K562 (cell line): ENCODE measurements at regions not wholly inside any gene's neighbourhood (a gene's known extent, or its start where the extent isn't known, plus 50 kb on each side); places are given as distances from the start of the nearest gene placed in this dataset.

ENCODE experiments used
- ATAC-seq: fragments of 200-7000 bp; cut with Tn5 transposase; 3 replicates; pipeline ENCODE4 v1.9.1; 2020; ENCODE audit warnings: moderate library complexity
- BruUV-seq: library from RNA; stranded (reverse); fragments of 400-500 nt; replicated peaks from 2 replicates; lab custom pipeline; 2021; lab: Mats Ljungman, UMichigan
- CTCF ChIA-PET: fragments of 300-600 bp; formaldehyde crosslinking; extraction: SDS; loops from one replicate; lab custom pipeline; 2021; ENCODE audit warnings: low intra/inter-chr PET ratio; lab: Yijun Ruan, JAX
- POLR2A ChIA-PET: fragments of 300-600, 350-650 bp; sonication (Branson Sonifier 250); formaldehyde crosslinking; extraction: SDS; loops from one replicate; lab custom pipeline; 2021; ENCODE audit warnings: antibody characterized with exemption, inconsistent platforms; lab: Yijun Ruan, JAX
- DNase-seq, 4 experiments: peaks; one replicate each; pipeline versions ENCODE4 v3.0.0 to v3.0.0-alpha.2; 2011 to 2018; ENCODE audit warnings: low spot score in 3 of 4, mixed read lengths in 3 of 4; ENCODE audit errors: extremely low read depth in 1 of 4
- FAIRE-seq: peaks from 2 replicates; lab custom pipeline; 2011; peaks lifted over from hg19 to GRCh38; lab: Jason Lieb, UNC
- H2AFZ ChIP-seq: 2 replicates; pipeline ENCODE4 v1.6.0; 2011; ENCODE audit warnings: low read depth, low read length, control low read depth, inconsistent platforms
- H3K27ac ChIP-seq: fragments of 200-600 bp; 3 replicates; pipeline ENCODE4 v1.8.0; 2011; ENCODE audit warnings: low read depth, mild to moderate bottlenecking, control low read depth, inconsistent platforms, low read length, moderate library complexity, mixed read lengths; ENCODE audit errors: extremely low read depth
- H3K27me3 ChIP-seq, 2 experiments: fragments of 300-600 bp in 1 of 2; 2 replicates in 1 of 2; 3 replicates in 1 of 2; pipeline versions ENCODE4 v1.6.0 to v1.8.0; 2011; ENCODE audit warnings: inconsistent platforms in 2 of 2, low read length in 2 of 2, mild to moderate bottlenecking in 1 of 2, mixed read lengths in 1 of 2, moderate library complexity in 1 of 2; ENCODE audit not compliant: control insufficient read depth in 2 of 2, insufficient read depth in 2 of 2
- H3K36me3 ChIP-seq: fragments of 300-600 bp; 3 replicates; pipeline ENCODE4 v1.8.0; 2011; ENCODE audit warnings: mild to moderate bottlenecking, low read length, inconsistent platforms; ENCODE audit not compliant: control insufficient read depth, insufficient read depth
- H3K4me1 ChIP-seq, 2 experiments: fragments of 200-600 bp in 1 of 2; replicated peaks in 1 of 2; 2 replicates in 1 of 2; 3 replicates in 1 of 2; pipeline versions ENCODE4 v1.5.1 to v1.8.0; 2011; ENCODE audit warnings: inconsistent platforms in 2 of 2, low read length in 2 of 2, mild to moderate bottlenecking in 1 of 2, mixed read lengths in 1 of 2, moderate library complexity in 1 of 2; ENCODE audit not compliant: control insufficient read depth in 2 of 2, insufficient read depth in 2 of 2
- H3K4me2 ChIP-seq: 2 replicates; pipeline ENCODE4 v1.6.1; 2011; ENCODE audit warnings: low read length, control low read depth, inconsistent platforms, mixed read lengths; ENCODE audit not compliant: insufficient read depth
- H3K4me3 ChIP-seq: fragments of 200-600 bp; sonication (generic), shearing (Covaris generic); 2 replicates; pipeline ENCODE4 v1.5.1; 2016; ENCODE audit warnings: control low read depth, inconsistent platforms
- H3K79me2 ChIP-seq: fragments of 200-600 bp; 3 replicates; pipeline ENCODE4 v1.8.0; 2011; ENCODE audit warnings: low read length, inconsistent platforms; ENCODE audit not compliant: control insufficient read depth, insufficient read depth
- H3K9ac ChIP-seq, 2 experiments: 2 replicates each; pipeline versions ENCODE4 v1.6.0 to v1.6.1; 2011; ENCODE audit warnings: low read depth in 2 of 2, low read length in 2 of 2, control low read depth in 1 of 2, inconsistent platforms in 1 of 2, mild to moderate bottlenecking in 1 of 2, mixed read lengths in 1 of 2; ENCODE audit not compliant: insufficient read depth in 1 of 2
- H3K9me1 ChIP-seq: one replicate; pipeline ENCODE4 v1.6.0; 2011; ENCODE audit warnings: inconsistent platforms, mild to moderate bottlenecking, low read length, moderate library complexity; ENCODE audit not compliant: control insufficient read depth, insufficient read depth
- H3K9me3 ChIP-seq: replicated peaks from 2 replicates; pipeline ENCODE4 v1.5.1; 2011; ENCODE audit warnings: low read depth, low read length, inconsistent platforms; ENCODE audit not compliant: control insufficient read depth, insufficient read depth
- H4K20me1 ChIP-seq: replicated peaks from 2 replicates; pipeline ENCODE4 v1.6.1; 2011; ENCODE audit warnings: low read length, inconsistent platforms, mixed read lengths; ENCODE audit not compliant: control insufficient read depth, insufficient read depth
- BMI1 ChIP-seq: fragments of 150-350 bp; IDR thresholded peaks from 2 replicates; pipeline ENCODE4 v1.6.1; 2014; ENCODE audit warnings: low read length
- CBX2 ChIP-seq: fragments of 200-600 bp; sonication (generic); IDR thresholded peaks from one replicate; pipeline ENCODE4 v1.6.1; 2012; ENCODE audit warnings: mild to moderate bottlenecking, low read length, inconsistent platforms; ENCODE audit not compliant: insufficient read depth, poor library complexity, severe bottlenecking
- CC2D1A ChIP-seq: fragments of 450-650 bp; IDR thresholded peaks from 2 replicates; pipeline ENCODE4 v1.6.1; 2017; ENCODE audit warnings: mild to moderate bottlenecking
- E2F5 ChIP-seq: sonication (generic); formaldehyde crosslinking; IDR thresholded peaks from 2 replicates; pipeline ENCODE4 v1.8.0; 2022; ENCODE audit warnings: mild to moderate bottlenecking, missing genetic modification reagents
- ETV6 ChIP-seq, 3 experiments: fragments of 150-350 bp in 1 of 3; sonication (generic) in 1 of 3; formaldehyde crosslinking in 1 of 3; IDR thresholded peaks; 2 replicates each; pipeline versions ENCODE4 v1.6.1 to v1.8.0; 2014 to 2022; ENCODE audit warnings: borderline replicate concordance in 2 of 3, low read depth in 2 of 3, antibody characterized with exemption in 1 of 3, low read length in 1 of 3, mild to moderate bottlenecking in 1 of 3, missing genetic modification reagents in 1 of 3
- HES1 ChIP-seq: fragments of 450-650 bp; IDR thresholded peaks from 2 replicates; pipeline ENCODE4 v1.6.1; 2016; ENCODE audit warnings: low read depth, mild to moderate bottlenecking, moderate library complexity
- HEY1 ChIP-seq: fragments of 250-450 bp; sonication (Bioruptor Pico); IDR thresholded peaks from 2 replicates; pipeline ENCODE4 v1.5.0; 2020; ENCODE audit warnings: mild to moderate bottlenecking, moderate library complexity, borderline replicate concordance
- MTA2 ChIP-seq: fragments of 450-650 bp; IDR thresholded peaks from 2 replicates; pipeline ENCODE4 v1.6.1; 2016; ENCODE audit warnings: low read depth
- PKNOX1 ChIP-seq: fragments of 450-650 bp; IDR thresholded peaks from 2 replicates; pipeline ENCODE4 v1.6.1; 2016
- RAD21 ChIP-seq, 2 experiments: fragments of 250-450 bp in 1 of 2; fragments of 450-650 bp in 1 of 2; sonication (Bioruptor Pico) in 1 of 2; formaldehyde crosslinking in 1 of 2; IDR thresholded peaks in 1 of 2; conservative IDR thresholded peaks in 1 of 2; 2 replicates each; pipeline versions ENCODE4 v1.4.0 to v1.8.0; 2020 to 2022; ENCODE audit warnings: mild to moderate bottlenecking in 2 of 2, moderate library complexity in 1 of 2
- RBBP5 ChIP-seq: fragments of 200-600 bp; sonication (generic); IDR thresholded peaks from 2 replicates; pipeline ENCODE4 v1.6.1; 2012; ENCODE audit warnings: borderline replicate concordance, mild to moderate bottlenecking, low read length, control low read depth, inconsistent platforms; ENCODE audit not compliant: insufficient read depth, poor library complexity, severe bottlenecking
- SIRT6 ChIP-seq: IDR thresholded peaks from one replicate; pipeline ENCODE4 v1.6.1; 2012; ENCODE audit warnings: low read depth, mild to moderate bottlenecking, control low read depth, inconsistent platforms, low read length, moderate library complexity
- SMARCA4 ChIP-seq: fragments of 450-650 bp; IDR thresholded peaks from 2 replicates; pipeline ENCODE4 v1.6.1; 2016
- ZNF217 ChIP-seq: sonication (generic); formaldehyde crosslinking; IDR thresholded peaks from 2 replicates; pipeline ENCODE4 v1.8.0; 2022; ENCODE audit warnings: mild to moderate bottlenecking, missing genetic modification reagents
- ZSCAN29 ChIP-seq: fragments of 450-650 bp; IDR thresholded peaks from 2 replicates; pipeline ENCODE4 v1.6.1; 2017
- WGBS: fragments of 100-300 bp; shearing (Covaris generic); methylation state at CpG from one replicate; pipeline ENCODE4 v1.1.6; 2016; ENCODE audit warnings: low coverage, mixed read lengths; ENCODE audit not compliant: insufficient coverage; ENCODE audit errors: missing lambda C conversion rate; 5-methylcytosine and 5-hydroxymethylcytosine counted together
- in situ Hi-C: fragments of 300-500 bp; cut with MboI; formaldehyde crosslinking; loops from 4 replicates; pipeline ENCODE4 v1.15.0; 2018; ENCODE audit warnings: inconsistent platforms, mixed read lengths
- intact Hi-C: fragments of 100-400 bp; cut with micrococcal nuclease; formaldehyde crosslinking; loops from 2 replicates; pipeline ENCODE4 v1.14.2; 2022

- Histone ChIP-seq H3K79me2 (no peaks in the 10 kb centered on the region), H3K4me3 (no peak overlapping the region), H3K9ac (no peak overlapping the region), H3K27me3 (no peaks in the 10 kb centered on the region), H3K9me1 (no peaks in the 10 kb centered on the region), H3K4me2 (no peak overlapping the region), H3K36me3 (no peaks in the 10 kb centered on the region), H4K20me1 (no peaks in the 10 kb centered on the region), H3K9me3 (no peaks in the 10 kb centered on the region), H3K4me1 (no peaks in the 10 kb centered on the region)
- ATAC-seq = no peak
- in situ Hi-C loops = no loop called here
- DNase-seq = peak in 1 of 4 experiments; percentile 4
- no TSS peak for BruUV-seq
- 2% methylated on average over 2 of the region's 2 CpGs for WGBS
- POLR2A ChIA-PET = no interaction called here
- no peak for FAIRE-seq
- CTCF ChIA-PET = no interaction called here
- TF ChIP-seq RAD21 (CRISPR knock-in tag; conservative IDR thresholded peaks at IDR 0.05 in 1 of 2, IDR thresholded peaks at IDR 0.05 in 1 of 2) = peak in 1 of 2 experiments; percentile 29; a peak in 1 of 4 replicates
- no peak for TF ChIP-seq CC2D1A
- TF ChIP-seq ZSCAN29 = no peak
- TF ChIP-seq ZNF217 (CRISPR knock-in tag) = no peak
- TF ChIP-seq, all 486 proteins: peak for 1
- intact Hi-C loops = no loop called here
- H2AFZ ChIP-seq = no peak overlapping the region
- H3K27ac ChIP-seq = no peak overlapping the region
Observed at GRCh38 chr1:102191723-102192122, 195.0 kb upstream of the OLFM3 start.

GRCh38 chr1:102190429-102190828 lies 193.7 kb upstream of the OLFM3 start:
- WGBS = 0% methylated on average over 1 of the region's 1 CpG
- Histone ChIP-seq H3K9ac (no peak overlapping the region), H3K4me2 (no peak overlapping the region), H3K4me1 (no peaks in the 10 kb centered on the region), H2AFZ (no peak overlapping the region), H4K20me1 (no peaks in the 10 kb centered on the region), H3K9me1 (no peaks in the 10 kb centered on the region), H3K79me2 (no peaks in the 10 kb centered on the region), H3K36me3 (no peaks in the 10 kb centered on the region), H3K9me3 (no peaks in the 10 kb centered on the region), H3K4me3 (no peak overlapping the region), H3K27ac (no peak overlapping the region), H3K27me3 (no peaks in the 10 kb centered on the region)
- POLR2A ChIA-PET = no interaction called here
- FAIRE-seq (no peak), DNase-seq (no peak), ATAC-seq (no peak)
- no TSS peak for BruUV-seq
- in situ Hi-C loops = no loop called here
- intact Hi-C loops = no loop called here
- CTCF ChIA-PET = no interaction called here
- TF ChIP-seq HEY1 (CRISPR knock-in tag) = no peak
- no peak for TF ChIP-seq CBX2
- TF ChIP-seq BMI1 = no peak
- TF ChIP-seq SMARCA4 = no peak
- TF ChIP-seq HES1 = no peak
- TF ChIP-seq PKNOX1 = no peak
- no peak for TF ChIP-seq SIRT6
- no peak for TF ChIP-seq ETV6 (IDR thresholded peaks at IDR 0.05; ENCODE audit: borderline replicate concordance in 1 of 2, low read depth in 2 of 2, low read length in 1 of 2)
- TF ChIP-seq ETV6 (CRISPR knock-in tag; IDR thresholded peaks at IDR 0.05; ENCODE audit: borderline replicate concordance) = no peak
- TF ChIP-seq MTA2 = no peak
- no peak for TF ChIP-seq RBBP5
- no peak for TF ChIP-seq E2F5
